Astrocyte (in vitro differentiated cells and primary cell): ENCODE measurements at regions not wholly inside any gene's neighbourhood (a gene's known extent, or its start where the extent isn't known, plus 50 kb on each side); places are given as distances from the start of the nearest gene placed in this dataset.

Experiments
- DNase-seq: peaks from one replicate; pipeline ENCODE4 v3.0.0-alpha.2; 2010; ENCODE audit warnings: low read depth
- FAIRE-seq: peaks from 2 replicates; lab custom pipeline; 2011; peaks lifted over from hg19 to GRCh38; lab: Jason Lieb, UNC
- H2AFZ ChIP-seq: 2 replicates; pipeline ENCODE4 v1.6.0; 2012; ENCODE audit warnings: low read depth, low read length, inconsistent platforms
- H3K27ac ChIP-seq: 2 replicates; pipeline ENCODE4 v1.5.1; 2011; ENCODE audit warnings: low read depth, low read length, inconsistent platforms
- H3K27me3 ChIP-seq: 2 replicates; pipeline ENCODE4 v1.6.0; 2011; ENCODE audit warnings: low read length, inconsistent platforms; ENCODE audit not compliant: insufficient read depth
- H3K36me3 ChIP-seq: 2 replicates; pipeline ENCODE4 v1.5.1; 2011; ENCODE audit warnings: low read length, inconsistent platforms; ENCODE audit not compliant: insufficient read depth
- H3K4me1 ChIP-seq: 2 replicates; pipeline ENCODE4 v1.5.1; 2011; ENCODE audit warnings: low read length, inconsistent platforms; ENCODE audit not compliant: insufficient read depth
- H3K4me2 ChIP-seq: 2 replicates; pipeline ENCODE4 v1.6.0; 2012; ENCODE audit warnings: low read length, inconsistent platforms
- H3K4me3 ChIP-seq: 2 replicates; pipeline ENCODE4 v1.5.1; 2011; ENCODE audit warnings: low read depth, mild to moderate bottlenecking, low read length, inconsistent platforms; ENCODE audit not compliant: insufficient read depth
- H3K79me2 ChIP-seq: 2 replicates; pipeline ENCODE4 v1.6.0; 2012; ENCODE audit warnings: mild to moderate bottlenecking, low read length, inconsistent platforms; ENCODE audit not compliant: insufficient read depth
- H3K9ac ChIP-seq: 2 replicates; pipeline ENCODE4 v1.6.0; 2012; ENCODE audit warnings: mild to moderate bottlenecking, low read length, inconsistent platforms
- H3K9me3 ChIP-seq: 2 replicates; pipeline ENCODE4 v1.5.1; 2012; ENCODE audit warnings: low read depth, mild to moderate bottlenecking, low read length, inconsistent platforms; ENCODE audit not compliant: insufficient read depth
- H4K20me1 ChIP-seq: 2 replicates; pipeline ENCODE4 v1.6.0; 2012; ENCODE audit warnings: low read length, inconsistent platforms; ENCODE audit not compliant: insufficient read depth
- H3K27ac Mint-ChIP-seq: one replicate; pipeline ENCODE4 v1.8.0; 2021; ENCODE audit warnings: mild to moderate bottlenecking, mixed read lengths; ENCODE audit not compliant: unreplicated experiment
- H3K27me3 Mint-ChIP-seq: one replicate; pipeline ENCODE4 v1.8.0; 2021; ENCODE audit warnings: low read depth, mixed read lengths; ENCODE audit not compliant: unreplicated experiment
- H3K36me3 Mint-ChIP-seq: one replicate; pipeline ENCODE4 v1.8.0; 2021; ENCODE audit warnings: low read depth, mixed read lengths; ENCODE audit not compliant: unreplicated experiment
- H3K4me1 Mint-ChIP-seq: one replicate; pipeline ENCODE4 v1.8.0; 2021; ENCODE audit warnings: low read depth, mixed read lengths; ENCODE audit not compliant: unreplicated experiment
- H3K4me3 Mint-ChIP-seq: one replicate; pipeline ENCODE4 v1.8.0; 2021; ENCODE audit warnings: mild to moderate bottlenecking, moderate library complexity, mixed read lengths; ENCODE audit not compliant: unreplicated experiment
- H3K9me3 Mint-ChIP-seq: one replicate; pipeline ENCODE4 v1.8.0; 2021; ENCODE audit warnings: mild to moderate bottlenecking, mixed read lengths; ENCODE audit not compliant: unreplicated experiment
- CTCF ChIP-seq: IDR thresholded peaks from 2 replicates; pipeline ENCODE4 v1.5.1; 2011; ENCODE audit warnings: low read depth, mild to moderate bottlenecking, inconsistent platforms, low read length, moderate library complexity; ENCODE audit not compliant: insufficient read depth
- EZH2 ChIP-seq: IDR thresholded peaks from 2 replicates; pipeline ENCODE4 v1.6.1; 2012; ENCODE audit warnings: mild to moderate bottlenecking, low read length, inconsistent platforms; ENCODE audit not compliant: insufficient read depth

GRCh38 chr12:4212845-4213244 lies 60.7 kb upstream of the CCND2 start:
- no peaks in the 10 kb centered on the region for H3K9me3 ChIP-seq
- H3K36me3 ChIP-seq: no peaks in the 10 kb centered on the region
- H4K20me1 ChIP-seq: no peaks in the 10 kb centered on the region
- H3K27ac ChIP-seq: no peak overlapping the region
- FAIRE-seq: no peak
- no peaks in the 10 kb centered on the region for H3K36me3 Mint-ChIP-seq
- H3K9ac ChIP-seq: no peak overlapping the region
- no peak for DNase-seq
- peaks cover 8% of the 10 kb centered on the region for H3K4me1 Mint-ChIP-seq
- H3K9me3 Mint-ChIP-seq: peaks cover 4% of the 10 kb centered on the region
- peaks cover 32% of the 10 kb centered on the region for H3K27me3 Mint-ChIP-seq
- no peak overlapping the region for H2AFZ ChIP-seq
- no peaks in the 10 kb centered on the region for H3K4me1 ChIP-seq
- H3K27ac Mint-ChIP-seq: no peak overlapping the region
- H3K4me2 ChIP-seq: no peak overlapping the region
- no peaks in the 10 kb centered on the region for H3K79me2 ChIP-seq
- no peak overlapping the region for H3K4me3 ChIP-seq
- TF ChIP-seq CTCF: no peak
- no peak for TF ChIP-seq EZH2
- no peaks in the 10 kb centered on the region for H3K27me3 ChIP-seq
- H3K4me3 Mint-ChIP-seq: no peak overlapping the region

- H3K9ac ChIP-seq: no peak overlapping the region
- no peak overlapping the region for H3K4me2 ChIP-seq
- H3K4me1 ChIP-seq: no peaks in the 10 kb centered on the region
- no peak overlapping the region for H3K4me3 ChIP-seq
- FAIRE-seq: no peak
- no peaks in the 10 kb centered on the region for H3K36me3 ChIP-seq
- H3K27me3 ChIP-seq: no peaks in the 10 kb centered on the region
- H3K9me3 Mint-ChIP-seq: peaks cover 4% of the 10 kb centered on the region
- H3K27me3 Mint-ChIP-seq: peaks cover 32% of the 10 kb centered on the region
- H2AFZ ChIP-seq: no peak overlapping the region
- H3K27ac ChIP-seq: no peak overlapping the region
- no peak for DNase-seq
- no peaks in the 10 kb centered on the region for H3K9me3 ChIP-seq
- H3K79me2 ChIP-seq: no peaks in the 10 kb centered on the region
- H3K4me1 Mint-ChIP-seq: peaks cover 8% of the 10 kb centered on the region
- TF ChIP-seq CTCF (no peak), EZH2 (no peak)
- H3K4me3 Mint-ChIP-seq: no peak overlapping the region
- H3K36me3 Mint-ChIP-seq: no peaks in the 10 kb centered on the region
- H3K27ac Mint-ChIP-seq: no peak overlapping the region
- no peaks in the 10 kb centered on the region for H4K20me1 ChIP-seq
These were observed 62.2 kb upstream of the CCND2 start for GRCh38 chr12:4211372-4211771.

GRCh38 chr12:4210183-4210582 lies 63.4 kb upstream of the CCND2 start:
- Histone ChIP-seq H2AFZ (no peak overlapping the region), H3K27me3 (no peaks in the 10 kb centered on the region), H3K4me1 (no peaks in the 10 kb centered on the region), H3K4me3 (no peak overlapping the region), H3K9me3 (no peaks in the 10 kb centered on the region), H3K4me2 (no peak overlapping the region), H4K20me1 (no peaks in the 10 kb centered on the region), H3K9ac (no peak overlapping the region), H3K79me2 (no peaks in the 10 kb centered on the region), H3K36me3 (no peaks in the 10 kb centered on the region), H3K27ac (no peak overlapping the region)
- peaks cover 5% of the 10 kb centered on the region for H3K4me1 Mint-ChIP-seq
- FAIRE-seq (no peak), DNase-seq (no peak)
- no peak overlapping the region for H3K4me3 Mint-ChIP-seq
- no peaks in the 10 kb centered on the region for H3K36me3 Mint-ChIP-seq
- no peak overlapping the region for H3K27ac Mint-ChIP-seq
- TF ChIP-seq EZH2 (no peak), CTCF (no peak)
- peaks cover 32% of the 10 kb centered on the region for H3K27me3 Mint-ChIP-seq
- H3K9me3 Mint-ChIP-seq: peaks cover 4% of the 10 kb centered on the region
